Right lobe of liver (tissue), 6 donors: ENCODE measurements at regions not wholly inside any gene's neighbourhood (a gene's known extent, or its start where the extent isn't known, plus 50 kb on each side); places are given as distances from the start of the nearest gene placed in this dataset.
A peak's percentile ranks its signal among the peaks of the same experiment; 100 is the strongest.

Source experiments
- ATAC-seq, 4 donors: fragments of 200-7000 bp; cut with Tn5 transposase; one replicate each; pipeline ENCODE4 v1.9.1; 2020; ENCODE audit warnings: mild to moderate bottlenecking in 4 of 4, moderate library complexity in 4 of 4
- DNase-seq, 3 donors: peaks; one replicate each; pipeline ENCODE4 v3.0.0-alpha.2; 2020
- H3K27ac ChIP-seq, 3 donors: fragments of 200-600 bp; one replicate each; pipeline ENCODE4 v1.8.0; 2022
- H3K27me3 ChIP-seq, 2 donors: fragments of 200-600 bp; one replicate each; pipeline ENCODE4 v1.8.0; 2022
- H3K36me3 ChIP-seq, 4 donors: fragments of 200-600 bp; sonication (generic) in 1 of 4; one replicate each; pipeline versions ENCODE4 v1.5.1 to v1.8.0; 2017 to 2022; ENCODE audit warnings: control low read depth in 1 of 4
- H3K4me1 ChIP-seq, 4 donors: fragments of 200-600 bp; sonication (generic) in 1 of 4; one replicate each; pipeline versions ENCODE4 v1.5.1 to v1.8.0; 2017 to 2022; ENCODE audit warnings: control low read depth in 1 of 4
- H3K4me3 ChIP-seq, 3 donors: fragments of 200-600 bp; one replicate each; pipeline ENCODE4 v1.8.0; 2022
- H3K9me3 ChIP-seq, 4 donors: fragments of 200-600 bp; sonication (generic) in 1 of 4; one replicate each; pipeline versions ENCODE4 v1.5.1 to v1.8.0; 2017 to 2022; ENCODE audit warnings: control low read depth in 1 of 4
- POLR2A ChIP-seq: fragments of 450-650 bp; IDR thresholded peaks from one replicate; pipeline ENCODE4 v1.6.1; 2017; ENCODE audit warnings: antibody characterized with exemption, mild to moderate bottlenecking
- WGBS: methylation state at CpG from one replicate; pipeline ENCODE4 v1.1.6; 2018; ENCODE audit warnings: low coverage, low lambda C conversion rate; ENCODE audit not compliant: insufficient coverage; ENCODE audit errors: missing lambda C conversion rate; 5-methylcytosine and 5-hydroxymethylcytosine counted together
- intact Hi-C, 2 donors: fragments of 100-400 bp; cut with DNase I; formaldehyde crosslinking; loops; one replicate each; pipeline versions ENCODE4 v1.11.2 to v1.14.1; 2022
- TF ChIP-seq, protein P1 (sequence below), 4 donors: fragments of 200-600 bp in 3 of 4; fragments of 450-650 bp in 1 of 4; IDR thresholded peaks; one replicate each; pipeline versions ENCODE4 v1.5.1 to v1.8.0; 2016 to 2022; ENCODE audit warnings: antibody characterized with exemption in 4 of 4, mild to moderate bottlenecking in 2 of 4
- donor health status: DM: no; HTN: yes; CAD: no.
- donor health status: DM: no; HTN: no; CAD: no.
- donor health status: DM: no; HTN: no; CAD: no.
- donor health status: DM: no; HTN: yes; CAD: no.
- donor health status: DM: no; HTN: yes; CAD: no.

DNA sequence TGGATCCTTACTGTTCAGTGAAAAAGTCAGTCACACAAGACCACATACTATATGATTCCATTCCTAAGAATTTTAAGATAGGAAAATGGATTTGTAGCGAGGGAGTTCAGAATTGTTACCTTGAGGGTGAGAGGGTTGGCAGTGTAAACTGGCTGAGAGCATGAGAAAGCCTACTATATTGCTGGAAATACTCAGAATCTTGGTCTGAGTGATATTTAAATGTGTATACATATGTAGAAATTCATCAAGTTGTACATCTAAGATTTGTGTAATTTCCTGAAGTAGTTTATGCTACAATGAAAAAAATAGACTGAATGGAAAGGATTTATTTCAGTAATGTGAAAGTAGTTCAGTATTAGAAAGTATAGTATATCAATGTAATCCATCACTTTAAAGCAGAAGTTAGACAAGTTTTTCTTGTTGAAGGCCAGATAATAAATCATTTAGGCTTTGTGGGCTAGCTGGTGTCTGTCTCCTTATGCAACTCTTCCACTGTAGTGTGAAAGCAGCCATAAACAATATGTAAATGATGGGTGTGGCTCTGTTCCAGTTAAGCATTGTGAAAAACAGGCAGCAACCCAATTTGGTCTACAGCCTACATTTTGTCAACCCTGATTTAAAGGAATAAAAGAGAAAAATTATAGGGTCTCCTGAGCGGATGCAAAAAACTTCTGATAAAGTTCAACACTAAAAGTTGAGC, 127.2 kb upstream of the THY1 start:
- Histone ChIP-seq H3K9me3 (no peaks in the 10 kb centered on the region), H3K36me3 (no peaks in the 10 kb centered on the region), H3K27me3 (no peaks in the 10 kb centered on the region), H3K4me3 (no peak overlapping the region), H3K27ac (no peak overlapping the region), H3K4me1 (no peaks in the 10 kb centered on the region)
- ATAC-seq (no peak), DNase-seq (no peak)
- no peak for TF ChIP-seq POLR2A
- TF ChIP-seq, protein P1, sequence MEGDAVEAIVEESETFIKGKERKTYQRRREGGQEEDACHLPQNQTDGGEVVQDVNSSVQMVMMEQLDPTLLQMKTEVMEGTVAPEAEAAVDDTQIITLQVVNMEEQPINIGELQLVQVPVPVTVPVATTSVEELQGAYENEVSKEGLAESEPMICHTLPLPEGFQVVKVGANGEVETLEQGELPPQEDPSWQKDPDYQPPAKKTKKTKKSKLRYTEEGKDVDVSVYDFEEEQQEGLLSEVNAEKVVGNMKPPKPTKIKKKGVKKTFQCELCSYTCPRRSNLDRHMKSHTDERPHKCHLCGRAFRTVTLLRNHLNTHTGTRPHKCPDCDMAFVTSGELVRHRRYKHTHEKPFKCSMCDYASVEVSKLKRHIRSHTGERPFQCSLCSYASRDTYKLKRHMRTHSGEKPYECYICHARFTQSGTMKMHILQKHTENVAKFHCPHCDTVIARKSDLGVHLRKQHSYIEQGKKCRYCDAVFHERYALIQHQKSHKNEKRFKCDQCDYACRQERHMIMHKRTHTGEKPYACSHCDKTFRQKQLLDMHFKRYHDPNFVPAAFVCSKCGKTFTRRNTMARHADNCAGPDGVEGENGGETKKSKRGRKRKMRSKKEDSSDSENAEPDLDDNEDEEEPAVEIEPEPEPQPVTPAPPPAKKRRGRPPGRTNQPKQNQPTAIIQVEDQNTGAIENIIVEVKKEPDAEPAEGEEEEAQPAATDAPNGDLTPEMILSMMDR (IDR thresholded peaks at IDR 0.05) = no peak
- 30% methylated on average over 2 of the region's 2 CpGs for WGBS
- intact Hi-C loops = no loop called here

DNA sequence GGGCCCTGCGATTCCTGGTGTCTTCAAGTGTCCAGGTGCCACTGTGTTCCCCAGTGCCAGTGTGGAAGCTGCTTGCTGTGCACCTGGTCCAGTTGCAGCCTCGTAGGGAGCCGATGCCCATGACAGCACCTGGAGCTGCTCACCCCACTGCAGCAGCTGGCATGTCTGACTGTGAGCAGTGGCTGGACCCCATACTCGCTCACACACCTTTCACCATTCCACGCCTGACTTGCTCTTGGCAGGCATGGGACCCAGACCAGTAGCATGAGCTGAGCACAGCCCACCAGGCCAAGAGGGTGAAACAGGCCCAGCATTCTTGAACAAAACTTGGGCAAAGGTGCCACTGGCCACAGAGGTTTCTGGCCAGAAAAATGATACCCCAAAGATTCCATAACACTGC, 124.5 kb upstream of the THY1 start:
- ATAC-seq = no peak
- H3K4me3 ChIP-seq = no peak overlapping the region

DNA sequence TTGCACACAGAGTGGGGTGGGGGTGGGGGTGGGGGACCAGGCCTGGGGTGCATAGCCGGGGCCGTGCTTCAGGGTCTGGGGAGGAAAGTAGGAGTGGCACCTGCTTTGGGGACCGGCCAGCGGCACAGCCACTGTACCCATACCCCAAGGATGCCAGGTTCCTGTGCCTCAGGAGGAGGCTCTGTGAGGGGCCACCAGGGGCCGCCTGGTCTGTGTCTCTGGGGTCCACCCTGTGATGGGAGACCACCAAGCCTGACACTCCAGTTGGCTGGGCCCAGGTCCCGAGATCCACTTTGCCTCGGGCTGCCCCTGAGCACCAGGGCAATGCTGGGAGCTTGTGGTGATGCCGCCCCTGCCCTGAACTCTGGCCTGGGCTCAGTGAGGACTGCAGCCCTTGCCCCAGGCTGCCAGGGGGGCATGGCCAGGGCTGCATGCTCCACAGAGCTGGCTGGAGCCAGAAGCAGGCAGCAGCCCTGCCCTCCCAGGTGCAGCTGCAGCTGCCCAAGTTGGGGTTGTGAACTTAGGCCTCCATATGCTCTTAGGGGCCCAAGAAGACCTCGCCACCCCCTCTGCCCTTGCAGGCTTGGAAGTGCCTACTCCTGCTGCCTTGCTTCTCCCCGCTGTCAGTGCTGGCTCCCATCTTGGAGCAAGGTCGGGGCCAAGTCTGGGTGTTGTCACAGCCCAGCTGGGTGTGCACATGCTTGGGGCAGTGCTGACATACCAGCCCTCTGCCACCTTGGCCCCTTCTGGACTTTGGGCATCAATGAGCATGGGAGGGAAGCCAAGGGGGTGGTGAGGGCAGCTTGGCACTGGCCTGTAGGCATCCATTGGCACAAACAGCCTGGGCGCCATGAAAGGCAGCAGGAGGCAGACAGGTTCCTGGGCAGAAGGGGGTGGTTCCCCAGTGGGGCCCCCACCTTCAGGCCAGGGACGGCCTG, 123.3 kb upstream of the THY1 start:
- WGBS = 90% methylated on average over 5 of the region's 13 CpGs
- intact Hi-C loops = no loop called here

More for the DNA sequence above, 124.5 kb upstream of the THY1 start:
- Histone ChIP-seq H3K4me1 (no peaks in the 10 kb centered on the region), H3K9me3 (no peaks in the 10 kb centered on the region), H3K27ac (no peak overlapping the region), H3K36me3 (no peaks in the 10 kb centered on the region), H3K27me3 (no peaks in the 10 kb centered on the region)
- WGBS = no CpG with 5 or more reads among the region's 5 CpGs
- intact Hi-C loops = no loop called here
- DNase-seq = no peak
- no peak for TF ChIP-seq POLR2A
- TF ChIP-seq, protein P1 (IDR thresholded peaks at IDR 0.05) = no peak

DNA sequence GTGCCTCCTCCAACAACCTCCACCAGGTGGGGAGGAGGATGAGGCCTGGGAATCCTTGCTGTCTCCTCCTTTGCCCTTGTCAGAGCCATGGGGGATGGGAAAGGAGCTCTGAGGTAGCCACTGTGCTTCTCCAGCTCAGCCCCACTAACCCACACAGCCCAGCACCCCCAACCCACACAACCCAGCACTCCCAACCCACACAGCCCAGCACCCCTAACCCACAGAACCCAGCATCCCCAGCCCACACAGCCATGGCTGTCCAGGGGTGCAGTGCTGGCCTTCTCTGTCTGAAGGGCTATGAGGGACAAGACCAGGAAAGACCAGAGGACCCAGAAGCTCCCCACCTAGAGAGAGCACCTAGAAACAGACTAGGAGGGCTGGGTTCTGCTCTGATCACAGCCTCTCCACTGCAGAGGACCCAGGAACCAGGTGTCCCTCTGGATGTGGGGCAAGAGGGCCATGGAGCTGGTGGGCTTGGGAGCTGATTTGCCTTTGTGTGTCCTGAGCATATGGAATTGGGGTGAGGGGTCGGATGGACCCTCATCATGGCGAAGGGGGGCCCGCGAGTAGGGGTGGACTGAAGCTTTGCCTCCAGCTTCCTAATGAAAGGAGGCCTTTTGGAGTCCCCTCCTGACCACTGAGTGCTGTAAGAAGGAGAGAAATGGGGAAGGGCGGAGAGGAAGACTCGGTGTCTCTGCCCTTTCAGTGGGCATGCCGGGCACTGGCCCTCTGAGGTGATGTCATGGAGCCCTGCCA, 117.6 kb upstream of the THY1 start:
- WGBS = 90% methylated on average over 2 of the region's 7 CpGs
- H3K9me3 ChIP-seq = no peaks in the 10 kb centered on the region
- no peak for DNase-seq

More for the DNA sequence above, 123.3 kb upstream of the THY1 start:
- DNase-seq = no peak
- no peak overlapping the region for H3K27ac ChIP-seq
- H3K4me1 ChIP-seq = no peaks in the 10 kb centered on the region
- H3K27me3 ChIP-seq = no peaks in the 10 kb centered on the region
- no peak for TF ChIP-seq POLR2A
- TF ChIP-seq, protein P1 (IDR thresholded peaks at IDR 0.05) = no peak
- peak in 1 of 4 donors; percentile 35 for ATAC-seq
- H3K4me3 ChIP-seq = no peak overlapping the region
- no peaks in the 10 kb centered on the region for H3K9me3 ChIP-seq
- H3K36me3 ChIP-seq = no peaks in the 10 kb centered on the region

More for the DNA sequence above, 117.6 kb upstream of the THY1 start:
- no peak for TF ChIP-seq POLR2A
- TF ChIP-seq, protein P1 (IDR thresholded peaks at IDR 0.05) = no peak
- intact Hi-C loops = no loop called here
- Histone ChIP-seq H3K27me3 (no peaks in the 10 kb centered on the region), H3K27ac (no peak overlapping the region), H3K4me1 (no peaks in the 10 kb centered on the region), H3K36me3 (no peaks in the 10 kb centered on the region), H3K4me3 (no peak overlapping the region)
- peak in 1 of 4 donors; percentile 18 for ATAC-seq
